Ectodermal cell (in vitro differentiated cells): ENCODE measurements at regions not wholly inside any gene's neighbourhood (a gene's known extent, or its start where the extent isn't known, plus 50 kb on each side); places are given as distances from the start of the nearest gene placed in this dataset.
"Not testable (repeated sequence)": the region's sequence is repeated elsewhere in the genome, so short reads cannot be mapped to it uniquely, and the experiment has no call there.

Experiments used
- H3K27ac ChIP-seq: 2 replicates; pipeline ENCODE4 v1.7.0; 2013; ENCODE audit warnings: mild to moderate bottlenecking, low read depth, low read length; ENCODE audit not compliant: insufficient read depth, poor library complexity, severe bottlenecking
- H3K27me3 ChIP-seq: 2 replicates; pipeline ENCODE4 v1.7.0; 2013; ENCODE audit warnings: mild to moderate bottlenecking, low read length; ENCODE audit not compliant: insufficient read depth, control insufficient read depth, poor library complexity, severe bottlenecking
- H3K36me3 ChIP-seq: one replicate; pipeline ENCODE4 v1.7.0; 2013; ENCODE audit warnings: low read length; ENCODE audit not compliant: control insufficient read depth, insufficient read depth
- H3K4me1 ChIP-seq: one replicate; pipeline ENCODE4 v1.7.0; 2013; ENCODE audit warnings: low read length; ENCODE audit not compliant: control insufficient read depth, insufficient read depth
- H3K4me3 ChIP-seq: 2 replicates; pipeline ENCODE4 v1.7.0; 2013; ENCODE audit warnings: low read depth, low read length, control low read depth; ENCODE audit not compliant: insufficient read depth
- H3K9me3 ChIP-seq: 2 replicates; pipeline ENCODE4 v1.7.0; 2013; ENCODE audit warnings: mild to moderate bottlenecking, low read length, moderate library complexity; ENCODE audit not compliant: control insufficient read depth
- WGBS, 2 experiments: methylation state at CpG; one replicate each; pipeline ENCODE4 v1.1.7; 2013; ENCODE audit warnings: missing lambda C conversion rate in 2 of 2; 5-methylcytosine and 5-hydroxymethylcytosine counted together

DNA sequence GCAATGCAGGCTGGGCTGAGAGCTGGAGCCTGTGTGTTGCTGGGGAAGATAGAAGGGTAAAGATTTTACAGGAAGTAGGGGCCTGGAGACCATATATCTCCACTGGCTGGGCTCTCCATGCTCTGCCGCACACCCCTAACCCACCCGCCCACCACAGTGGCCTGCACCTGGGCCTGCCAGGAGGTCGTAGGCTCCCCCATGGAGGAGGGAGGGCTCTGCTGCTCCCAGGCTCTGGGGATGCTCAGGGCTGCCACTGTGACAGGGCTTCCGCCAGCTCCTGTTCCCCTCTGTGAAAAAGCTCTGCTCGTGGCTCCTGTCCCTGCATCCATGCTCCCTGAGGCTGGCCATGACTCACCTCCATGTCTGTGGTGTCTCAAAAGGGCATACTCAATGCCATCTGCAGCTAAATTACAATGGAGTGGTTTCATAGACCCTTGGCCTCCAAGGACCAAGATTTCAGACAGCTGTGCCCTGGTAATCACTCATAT is 106.0 kb downstream of the CXCL12 start:
- Histone ChIP-seq H3K27ac (no peak overlapping the region), H3K9me3 (no peaks in the 10 kb centered on the region), H3K27me3 (no peaks in the 10 kb centered on the region), H3K4me1 (no peaks in the 10 kb centered on the region), H3K36me3 (no peaks in the 10 kb centered on the region), H3K4me3 (no peak overlapping the region)
- whole genome bisulfite sequencing, 2 experiments, result 74 to 77% methylated on average over 5 of the region's 5 CpGs

DNA sequence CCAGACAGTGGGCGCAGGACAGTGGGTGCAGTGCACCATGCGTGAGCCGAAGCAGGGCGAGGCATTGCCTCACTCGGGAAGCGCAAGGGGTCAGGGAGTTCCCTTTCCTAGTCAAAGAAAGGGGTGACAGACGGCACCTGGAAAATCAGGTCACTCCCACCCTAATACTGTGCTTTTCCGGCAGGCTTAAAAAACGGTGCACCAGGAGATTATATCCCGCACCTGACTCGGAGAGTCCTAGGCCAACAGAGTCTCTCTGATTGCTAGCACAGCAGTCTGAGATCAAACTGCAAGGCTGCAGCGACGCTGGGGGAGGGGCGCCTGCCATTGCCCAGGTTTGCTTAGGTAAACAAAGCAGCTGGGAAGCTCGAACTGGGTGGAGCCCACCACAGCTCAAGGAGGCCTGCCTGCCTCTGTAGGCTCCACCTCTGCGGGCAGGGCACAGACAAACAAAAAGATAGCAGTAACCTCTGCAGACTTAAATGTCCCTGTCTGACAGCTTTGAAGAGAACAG is 116.4 kb downstream of the CXCL12 start:
- H3K9me3 ChIP-seq, result not testable (repeated sequence)
- WGBS, 2 experiments, result 92 to 93% methylated on average over 16 of the region's 16 CpGs

DNA sequence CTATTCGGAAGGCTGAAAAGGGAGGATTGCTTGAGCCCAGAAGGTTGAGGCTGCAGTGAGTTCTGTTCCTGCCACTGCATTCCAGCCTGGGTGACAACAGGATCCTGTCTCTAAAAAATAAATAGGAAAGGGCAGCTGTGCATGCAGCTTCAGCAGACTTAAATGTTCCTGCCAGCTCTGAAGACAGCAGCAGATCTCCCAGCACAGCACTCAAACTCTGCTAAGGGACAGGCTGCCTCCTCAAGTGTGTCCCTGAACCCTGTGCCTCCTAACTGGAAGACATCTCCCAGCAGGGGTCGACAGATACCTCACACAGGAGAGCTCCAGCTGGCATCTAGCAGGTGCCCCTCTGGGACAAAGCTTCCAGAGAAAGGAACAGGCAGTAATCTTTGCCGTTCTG is 117.9 kb downstream of the CXCL12 start:
- Histone ChIP-seq H3K4me3 (no peak overlapping the region), H3K4me1 (no peaks in the 10 kb centered on the region), H3K9me3 (no peaks in the 10 kb centered on the region), H3K27ac (no peak overlapping the region), H3K27me3 (no peaks in the 10 kb centered on the region), H3K36me3 (no peaks in the 10 kb centered on the region)
- 89 to 93% methylated on average over 3 of the region's 3 CpGs for WGBS, 2 experiments

More for the DNA sequence above, 116.4 kb downstream of the CXCL12 start:
- H3K36me3 ChIP-seq, H3K27ac ChIP-seq, H3K4me3 ChIP-seq, H3K27me3 ChIP-seq, H3K4me1 ChIP-seq: not testable (repeated sequence)

DNA sequence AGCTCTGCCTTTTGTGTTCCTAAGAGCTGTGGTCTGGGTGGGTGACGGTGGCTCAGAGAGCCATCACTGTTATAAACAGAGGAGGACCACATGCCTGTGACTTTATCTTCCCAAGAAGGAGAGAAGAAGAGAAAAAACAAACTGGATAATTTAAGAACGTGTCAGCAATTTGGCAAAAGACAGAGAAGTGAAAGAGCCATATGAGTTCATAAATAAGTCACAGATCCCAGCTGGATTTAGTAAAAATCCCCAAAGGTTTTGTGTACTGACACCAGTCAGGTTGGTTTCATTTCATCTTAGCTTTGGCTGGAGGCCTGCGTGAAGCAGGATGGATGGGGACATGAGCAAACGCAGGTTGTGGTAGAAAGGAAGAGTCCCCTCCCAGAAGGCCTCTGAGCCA is 120.7 kb downstream of the CXCL12 start:
- Histone ChIP-seq H3K4me1 (no peaks in the 10 kb centered on the region), H3K27ac (no peak overlapping the region), H3K9me3 (no peaks in the 10 kb centered on the region), H3K36me3 (no peaks in the 10 kb centered on the region), H3K4me3 (no peak overlapping the region), H3K27me3 (no peaks in the 10 kb centered on the region)
- WGBS, 2 experiments, result 89 to 91% methylated on average over 4 of the region's 4 CpGs

DNA sequence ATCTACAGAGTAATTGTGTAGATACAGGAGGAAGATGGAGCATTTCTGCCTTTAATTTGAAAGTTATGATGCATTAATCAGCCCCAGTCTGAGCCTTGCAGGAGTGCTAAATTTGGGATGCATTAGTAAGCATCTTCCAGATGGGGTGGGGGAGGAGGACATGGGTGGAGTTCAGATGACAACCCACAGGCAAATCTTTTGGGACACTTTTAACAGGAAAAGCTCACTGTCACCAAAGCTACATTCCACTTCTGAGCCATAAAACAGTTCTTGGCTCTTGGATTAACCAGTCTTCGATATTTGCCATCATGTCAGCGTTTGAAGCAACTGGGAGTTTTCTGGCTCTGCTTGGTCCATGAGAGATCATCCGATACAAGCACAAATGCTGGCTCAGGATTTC is 121.1 kb downstream of the CXCL12 start:
- 96 to 97% methylated on average over 3 of the region's 3 CpGs for WGBS, 2 experiments
- no peak overlapping the region for H3K27ac ChIP-seq

DNA sequence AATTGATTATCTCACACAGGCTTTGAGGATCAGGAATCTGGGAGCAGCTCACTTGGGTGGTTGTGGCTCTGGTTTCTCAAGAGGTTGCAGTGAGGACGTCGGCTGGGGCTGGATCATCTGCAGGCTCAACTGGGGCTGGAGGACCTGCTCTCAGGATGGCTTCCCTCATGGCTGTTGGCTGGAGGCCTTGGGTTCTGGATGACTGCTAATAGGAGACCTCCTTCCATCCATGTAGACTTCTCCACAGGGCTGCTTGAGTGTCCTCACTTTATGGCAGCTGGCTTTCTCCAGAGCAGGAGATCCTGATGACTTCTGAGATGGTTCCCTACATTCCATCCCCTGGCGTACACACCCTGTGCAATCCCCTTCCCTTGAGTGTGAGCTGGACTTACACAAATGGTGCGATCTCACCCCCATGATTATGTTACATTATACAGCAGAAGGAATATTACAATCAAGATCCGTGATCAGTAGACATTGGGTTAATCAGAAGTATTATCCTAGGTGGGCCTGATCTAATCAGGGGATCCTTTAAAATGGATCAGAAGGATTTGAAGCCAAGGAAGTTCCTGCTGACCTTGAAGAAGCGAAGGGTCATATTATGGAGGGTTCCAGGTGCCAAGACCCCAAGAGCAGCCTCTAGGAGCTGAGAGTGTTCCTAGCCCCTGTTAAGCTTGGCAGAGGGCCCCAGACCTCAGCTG is 122.2 kb downstream of the CXCL12 start:
- no peaks in the 10 kb centered on the region for H3K9me3 ChIP-seq
- 93 to 95% methylated on average over 6 of the region's 6 CpGs for WGBS, 2 experiments
- no peak overlapping the region for H3K4me3 ChIP-seq
- no peaks in the 10 kb centered on the region for H3K27me3 ChIP-seq
- no peaks in the 10 kb centered on the region for H3K36me3 ChIP-seq
- H3K4me1 ChIP-seq, result no peaks in the 10 kb centered on the region
- no peak overlapping the region for H3K27ac ChIP-seq

More for the DNA sequence above, 121.1 kb downstream of the CXCL12 start:
- H3K9me3 ChIP-seq, result no peaks in the 10 kb centered on the region
- no peaks in the 10 kb centered on the region for H3K36me3 ChIP-seq
- H3K27me3 ChIP-seq, result no peaks in the 10 kb centered on the region
- H3K4me1 ChIP-seq, result no peaks in the 10 kb centered on the region
- no peak overlapping the region for H3K4me3 ChIP-seq

DNA sequence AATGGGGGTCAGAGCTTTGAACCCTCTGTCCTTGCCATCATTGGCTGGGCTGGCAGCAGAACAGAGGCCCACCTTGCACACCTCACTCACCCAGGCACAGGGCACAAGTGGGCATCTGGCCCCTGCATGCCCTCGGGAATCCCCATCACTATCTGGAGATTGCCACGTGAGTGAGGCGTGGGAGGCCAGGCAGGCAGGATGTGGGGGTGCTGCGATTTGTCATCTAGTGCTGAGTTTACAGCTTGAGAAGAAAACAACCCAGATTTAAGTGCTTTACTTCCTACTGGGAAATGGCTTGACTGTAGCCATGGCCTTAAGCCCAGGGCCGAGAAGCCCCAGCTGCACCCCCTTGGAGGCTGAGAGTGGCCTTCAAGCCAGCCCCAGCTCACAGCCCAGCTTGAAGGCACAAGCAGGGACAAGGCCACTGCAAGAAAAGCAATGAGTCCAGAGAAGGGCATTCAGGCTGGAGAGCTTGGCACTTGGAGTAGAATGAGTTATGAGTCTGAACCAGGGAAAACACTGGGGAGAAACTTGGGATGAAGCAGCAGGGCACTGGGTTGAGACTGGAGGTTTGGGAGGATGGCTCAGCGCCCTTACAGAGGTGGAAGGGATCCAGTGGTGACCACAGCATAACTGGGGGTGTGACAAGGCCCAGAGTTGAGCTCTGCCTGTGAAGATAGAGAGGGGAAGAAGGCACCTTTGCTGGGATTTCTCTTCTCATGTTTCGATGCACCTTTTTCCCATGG is 123.0 kb downstream of the CXCL12 start:
- H3K9me3 ChIP-seq, result no peaks in the 10 kb centered on the region
- H3K27me3 ChIP-seq, result no peaks in the 10 kb centered on the region
- H3K4me3 ChIP-seq, result no peak overlapping the region
- no peaks in the 10 kb centered on the region for H3K36me3 ChIP-seq
- H3K4me1 ChIP-seq, result no peaks in the 10 kb centered on the region
- WGBS, 2 experiments, result 88 to 90% methylated on average over 7 of the region's 7 CpGs
- no peak overlapping the region for H3K27ac ChIP-seq

DNA sequence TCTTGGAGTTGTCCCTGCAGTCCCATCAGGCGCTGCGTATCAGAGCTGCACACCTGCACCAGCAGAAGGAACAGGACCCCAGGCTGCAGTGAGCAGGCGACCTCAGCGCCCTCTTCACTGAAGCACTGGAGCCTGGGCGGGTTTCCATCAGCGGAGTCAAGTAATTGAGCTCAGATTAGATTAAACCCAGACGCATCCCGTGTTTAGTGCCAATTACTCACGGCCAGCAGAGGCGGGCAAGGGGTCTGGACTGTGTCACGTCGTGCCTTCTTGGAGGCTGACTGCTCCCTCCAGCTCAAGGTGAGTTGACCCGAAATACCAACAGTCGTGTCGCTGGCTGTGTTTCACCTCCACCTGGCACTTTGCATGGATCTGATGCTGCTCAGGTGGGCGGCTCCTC is 123.6 kb downstream of the CXCL12 start:
- Histone ChIP-seq H3K9me3 (no peaks in the 10 kb centered on the region), H3K4me3 (no peak overlapping the region), H3K27ac (no peak overlapping the region), H3K36me3 (no peaks in the 10 kb centered on the region), H3K4me1 (no peaks in the 10 kb centered on the region), H3K27me3 (no peaks in the 10 kb centered on the region)
- 94% methylated on average over 16 of the region's 16 CpGs for WGBS, 2 experiments

DNA sequence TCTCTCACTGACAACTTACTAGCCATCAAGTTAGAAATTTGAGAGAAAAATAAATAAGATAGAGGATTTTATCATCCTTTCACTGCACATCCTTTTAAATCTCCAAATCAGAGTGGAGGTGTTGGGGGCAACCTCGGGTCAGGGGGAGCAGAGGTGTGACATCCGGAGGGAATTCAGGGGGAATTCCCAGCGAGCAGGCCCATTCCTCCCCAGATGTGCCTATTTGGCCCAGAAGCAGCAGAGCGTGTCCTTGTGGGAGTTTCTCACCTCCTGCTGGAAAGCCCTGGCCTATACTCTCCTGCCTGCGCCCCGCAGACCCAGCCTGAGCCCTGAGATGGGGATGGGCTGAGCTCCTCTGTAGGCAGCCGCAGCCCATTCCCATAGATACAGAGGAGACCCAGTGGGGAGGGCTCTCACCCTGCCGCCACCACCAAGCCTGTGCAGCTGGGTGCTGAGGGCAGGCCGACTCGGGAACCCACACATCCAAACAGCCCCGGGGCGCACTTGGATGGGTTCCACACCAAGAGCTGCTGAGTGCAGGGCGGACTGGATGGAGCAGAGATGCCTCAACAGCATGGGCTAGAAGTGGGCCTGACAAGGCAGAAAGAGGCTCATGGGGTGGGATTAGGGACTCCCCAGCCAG is 124.5 kb downstream of the CXCL12 start:
- H3K4me3 ChIP-seq, result no peak overlapping the region
- H3K27ac ChIP-seq, result no peak overlapping the region
- no peaks in the 10 kb centered on the region for H3K4me1 ChIP-seq
- H3K36me3 ChIP-seq, result no peaks in the 10 kb centered on the region
- no peaks in the 10 kb centered on the region for H3K9me3 ChIP-seq
- WGBS, 2 experiments, result 92 to 93% methylated on average over 13 of the region's 13 CpGs
- no peaks in the 10 kb centered on the region for H3K27me3 ChIP-seq
